HG03439 (cell line): ENCODE measurements at regions not wholly inside any gene's neighbourhood (a gene's known extent, or its start where the extent isn't known, plus 50 kb on each side); places are given as distances from the start of the nearest gene placed in this dataset.
A peak's percentile ranks its signal among the peaks of the same experiment; 100 is the strongest.

Experiments used
- ATAC-seq: cut with Tn5 transposase; IDR thresholded peaks from one replicate; pipeline ENCODE4 v1.9.1; 2021; ENCODE audit warnings: mild to moderate bottlenecking, moderate library complexity; ENCODE audit not compliant: unreplicated experiment

DNA sequence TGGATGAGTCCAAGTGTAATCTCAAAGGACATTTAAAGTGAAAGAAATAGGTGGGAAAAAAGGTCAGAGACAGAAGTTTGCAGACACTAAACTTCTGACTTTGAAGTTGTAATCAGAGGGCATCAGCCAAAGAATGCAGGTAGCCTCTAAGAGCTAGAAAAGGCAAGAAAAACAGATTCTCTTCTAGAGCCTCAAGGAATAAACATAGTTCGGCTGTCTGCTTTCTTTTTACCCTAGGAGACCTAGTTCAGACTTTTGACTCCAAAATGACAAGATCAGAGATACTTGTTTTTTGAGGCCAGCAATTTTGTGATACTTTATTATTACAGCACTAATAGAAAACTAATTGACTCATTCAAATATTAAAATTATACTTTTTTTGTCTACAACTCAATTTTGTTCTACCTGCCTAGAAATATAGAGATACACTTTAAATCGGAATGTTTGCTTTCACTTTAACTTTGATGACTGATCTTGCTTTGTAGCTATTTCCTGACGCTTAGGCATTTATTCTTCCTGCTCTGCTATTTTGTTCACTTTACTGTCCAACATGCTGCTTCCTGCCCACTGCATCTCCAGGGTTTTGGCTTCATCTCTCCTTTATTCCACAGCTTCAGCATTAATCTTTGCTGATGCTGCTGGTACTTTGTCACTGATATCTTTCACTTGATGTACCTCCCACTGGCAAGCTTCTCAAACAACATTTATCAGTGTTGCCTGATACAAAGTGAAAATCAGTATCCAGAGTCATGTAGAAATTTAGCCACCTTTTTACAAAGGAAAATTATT is 272.5 kb downstream of the DSEL start:
- ATAC-seq = peak; percentile 64

DNA sequence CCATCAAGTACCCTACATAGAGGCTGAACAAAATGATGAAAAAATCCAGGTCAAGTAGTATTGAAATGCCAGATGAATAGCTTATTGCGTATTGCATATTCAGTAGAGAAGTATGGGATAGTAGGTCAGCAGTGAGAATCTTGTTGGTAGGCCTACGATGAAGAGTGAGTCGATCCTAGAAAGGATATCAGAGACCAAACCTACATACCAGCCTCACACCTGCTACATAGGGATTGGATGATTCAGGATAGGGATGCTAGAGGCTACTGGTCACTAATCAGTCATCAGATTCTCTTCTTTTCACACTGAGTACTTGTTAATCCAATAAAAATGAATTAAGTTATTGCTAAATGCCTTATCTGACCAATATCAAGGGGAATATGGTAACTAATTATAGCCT is 274.5 kb downstream of the DSEL start:
- no peak for ATAC-seq

DNA sequence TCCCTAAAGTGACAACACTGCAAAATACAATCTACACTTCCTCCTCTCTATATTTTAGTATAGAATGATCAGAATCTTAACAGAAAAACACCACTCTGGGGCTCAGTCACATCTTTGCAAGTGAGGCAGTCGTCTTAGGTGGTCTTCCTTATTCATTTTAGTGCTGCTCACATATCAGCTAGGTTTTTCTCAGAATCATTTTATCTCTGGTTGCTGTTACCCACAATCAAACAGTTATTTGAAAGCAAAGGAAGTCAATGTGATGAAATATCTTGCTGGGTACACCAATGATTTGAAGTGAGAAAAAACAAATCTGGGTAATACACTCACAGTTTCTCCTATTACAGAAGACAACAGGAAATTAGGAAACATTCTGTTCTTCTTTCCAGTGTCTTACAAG is 275.2 kb downstream of the DSEL start:
- ATAC-seq = no peak

DNA sequence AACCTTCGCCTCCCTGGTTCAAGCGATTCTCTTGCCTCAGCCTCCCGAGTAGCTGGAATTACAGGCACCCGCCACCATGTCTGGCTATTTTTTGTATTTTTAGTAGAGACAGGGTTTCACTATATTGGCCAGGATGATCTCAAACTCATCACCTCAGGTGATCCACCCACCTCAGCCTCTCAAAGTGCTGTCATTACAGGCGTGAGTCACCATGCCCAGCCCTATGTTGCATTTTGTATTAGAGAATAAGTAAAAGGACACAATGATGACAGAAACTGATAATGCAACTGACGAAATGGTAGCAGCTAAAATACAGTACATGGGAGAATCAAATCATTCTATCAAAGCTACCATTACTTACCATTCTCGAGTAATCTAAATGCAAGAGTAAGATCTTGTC is 276.7 kb downstream of the DSEL start:
- no peak for ATAC-seq

DNA sequence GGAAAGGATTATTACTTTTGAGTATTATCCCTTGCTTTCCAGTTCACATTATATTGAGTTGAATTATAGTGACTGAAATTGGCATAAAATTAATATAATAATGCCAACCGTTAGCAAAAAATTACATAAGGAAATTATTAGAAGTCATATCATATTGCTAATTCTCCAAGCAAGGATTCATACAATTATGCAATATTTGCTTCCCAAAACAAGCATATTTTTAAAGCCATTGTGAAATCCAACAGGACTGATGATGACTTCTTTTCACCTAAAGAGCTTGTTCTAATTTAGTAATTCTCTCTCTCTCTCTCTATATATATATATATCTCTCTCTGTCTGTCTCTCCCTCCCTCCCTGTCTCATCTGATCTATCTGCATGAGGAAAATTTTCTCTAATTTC is 283.5 kb downstream of the DSEL start:
- ATAC-seq = no peak

DNA sequence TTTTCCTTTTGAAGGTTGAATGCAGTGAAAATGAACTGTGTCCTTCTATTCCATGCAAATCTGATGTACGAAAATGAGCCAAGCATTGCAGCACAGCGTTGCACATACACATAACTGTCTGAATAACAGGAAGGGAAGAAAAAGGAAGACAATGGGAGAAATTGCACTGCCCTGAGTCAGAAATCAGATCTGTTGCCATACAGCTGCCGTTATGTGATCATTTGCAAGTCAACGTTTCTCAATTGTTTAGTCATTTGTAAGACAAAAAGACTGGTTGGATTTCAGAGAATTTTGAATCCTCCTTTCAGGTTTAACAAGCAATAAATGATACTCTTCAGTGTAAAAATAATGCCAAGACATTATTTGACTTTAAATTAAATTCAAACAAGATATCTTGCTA is 284.1 kb downstream of the DSEL start:
- no peak for ATAC-seq

DNA sequence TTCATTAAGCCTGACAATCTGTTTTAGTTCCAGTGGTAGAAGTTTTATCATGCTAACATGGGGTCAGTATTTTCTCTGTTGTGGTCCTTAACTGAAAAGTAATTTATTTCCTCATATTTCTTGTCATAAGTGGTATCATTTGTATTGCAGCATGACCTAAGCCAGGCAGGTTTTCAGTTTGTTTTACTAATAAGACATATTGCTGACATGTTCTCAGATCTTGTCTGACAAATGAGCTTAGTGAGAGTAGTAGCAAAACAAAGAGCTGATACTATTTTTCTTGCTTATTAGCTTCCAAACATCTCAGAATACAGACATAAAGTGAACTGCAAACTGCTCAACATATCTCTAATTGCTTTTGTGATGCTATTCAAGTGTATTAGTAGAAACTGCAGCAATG is 293.6 kb downstream of the DSEL start:
- no peak for ATAC-seq

DNA sequence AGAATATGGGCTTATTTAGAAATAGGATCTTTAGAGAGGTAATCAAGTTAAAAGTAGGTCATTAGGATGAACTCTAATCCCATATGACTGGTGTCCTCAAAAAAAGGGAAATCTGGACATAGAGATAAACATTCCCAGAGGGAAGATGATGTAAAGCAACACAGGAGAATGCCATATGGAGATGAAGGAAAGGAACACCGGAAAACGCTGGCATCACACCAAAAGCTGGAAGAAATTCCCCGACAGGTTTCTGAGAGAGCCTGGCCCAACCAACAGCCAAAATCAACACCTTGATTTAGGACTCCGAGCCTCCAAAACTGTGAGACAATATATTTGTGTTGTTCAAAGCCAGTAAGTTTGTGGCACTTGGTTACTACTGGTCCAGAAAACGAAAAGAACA is 296.7 kb downstream of the DSEL start:
- ATAC-seq = no peak

DNA sequence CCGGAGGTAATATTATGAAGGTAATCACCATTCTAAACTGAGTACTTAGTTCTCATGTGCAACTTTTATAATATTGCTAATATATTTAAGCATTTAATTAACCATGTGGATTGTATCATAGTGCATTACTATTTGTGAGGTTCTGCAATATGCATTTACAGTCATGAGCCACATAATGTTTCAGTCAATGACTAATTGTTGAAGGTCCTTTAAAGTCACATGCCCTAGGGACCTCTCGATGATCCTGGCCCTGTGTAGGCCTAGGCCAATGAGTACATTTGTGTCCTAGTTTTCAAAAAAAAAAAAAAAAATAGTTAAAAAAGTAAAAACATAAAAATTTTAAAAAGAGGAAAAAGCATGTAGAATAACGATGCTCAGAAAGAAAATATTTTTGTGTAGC is 298.0 kb downstream of the DSEL start:
- no peak for ATAC-seq

DNA sequence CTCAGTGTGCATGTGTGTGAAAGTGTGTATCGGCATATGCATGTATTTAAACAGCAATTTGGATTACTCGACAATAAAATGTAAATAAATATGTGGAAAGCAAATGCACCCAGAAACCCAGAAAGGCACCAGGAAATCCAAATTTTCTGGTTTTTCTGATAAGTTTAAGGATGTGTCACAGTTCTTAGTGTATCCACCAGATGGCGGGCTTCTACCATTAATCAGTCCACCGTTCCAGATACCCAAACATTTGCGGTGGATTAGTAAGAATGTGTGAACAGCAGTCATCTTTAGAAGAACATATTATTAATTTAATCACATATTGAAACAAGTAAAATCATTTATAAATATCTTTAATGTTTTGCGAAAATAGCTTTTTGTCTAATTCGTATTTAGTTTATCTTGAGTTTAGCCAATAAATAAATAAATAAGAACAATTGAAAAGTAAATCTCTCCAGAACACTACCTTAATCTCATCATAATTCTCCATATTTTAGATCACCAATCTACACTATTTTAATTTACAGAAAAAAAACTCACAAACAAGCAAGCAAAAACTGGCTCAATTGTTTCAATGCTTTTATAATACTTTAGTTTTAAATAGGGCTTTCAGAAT is 298.9 kb downstream of the DSEL start:
- ATAC-seq = peak; percentile 85

DNA sequence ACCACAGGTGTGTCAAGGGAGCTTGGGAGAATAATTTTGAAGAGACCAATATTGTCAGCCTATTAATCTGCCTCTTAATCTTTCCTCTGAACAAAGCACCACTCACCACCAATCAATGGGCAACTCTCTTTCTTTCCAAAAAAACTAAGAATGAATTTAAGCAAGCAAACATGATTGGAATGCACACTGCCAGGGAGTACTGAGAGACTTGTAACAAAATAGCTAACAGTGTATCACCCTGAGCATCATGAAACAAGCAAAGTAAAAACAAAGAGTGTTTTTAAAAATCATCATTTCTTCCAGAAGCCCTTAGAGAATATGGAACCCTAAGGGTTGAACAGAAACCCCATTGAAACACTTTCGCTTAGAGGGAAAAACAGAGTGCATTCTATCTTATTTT is 299.7 kb downstream of the DSEL start:
- ATAC-seq = no peak

DNA sequence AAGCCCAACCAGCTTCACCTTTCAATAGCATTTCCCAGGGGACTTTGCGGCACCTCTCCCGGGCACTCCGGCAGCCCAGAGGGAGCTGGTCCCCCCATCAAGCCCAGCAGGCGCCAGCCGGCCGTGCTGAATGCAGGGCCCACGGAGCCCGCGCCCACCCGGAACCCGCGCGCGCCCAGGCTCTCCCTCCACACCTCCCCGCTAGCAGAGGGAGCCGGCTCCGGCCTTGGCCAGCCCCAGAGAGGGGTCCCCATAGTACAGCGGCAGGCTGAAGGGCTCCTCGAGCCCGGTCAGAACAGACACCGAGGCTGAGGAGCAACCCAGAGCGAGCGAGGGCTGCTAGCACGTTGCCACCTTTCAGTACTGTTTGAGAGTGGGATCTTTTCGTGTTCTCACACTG is 300.8 kb downstream of the DSEL start:
- ATAC-seq = no peak

DNA sequence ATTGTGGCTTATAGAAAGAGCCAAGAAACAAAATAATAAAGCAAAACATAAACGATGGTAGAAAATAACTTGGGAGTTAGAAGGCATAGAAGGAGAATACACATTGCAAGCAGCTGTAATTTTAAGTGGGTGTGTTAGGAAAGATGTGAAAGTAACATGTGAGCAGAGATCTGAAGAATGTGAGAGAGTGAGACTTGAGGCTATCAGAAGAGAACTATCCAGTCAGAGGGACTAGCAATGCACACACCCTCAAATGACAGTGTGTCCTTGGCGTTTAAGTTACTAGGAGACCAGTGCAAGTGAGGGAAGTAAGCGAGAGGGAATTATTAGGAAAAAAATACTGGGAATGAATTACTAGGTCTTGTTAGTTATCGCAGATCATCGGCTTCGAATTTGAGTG is 304.9 kb downstream of the DSEL start:
- ATAC-seq = no peak

DNA sequence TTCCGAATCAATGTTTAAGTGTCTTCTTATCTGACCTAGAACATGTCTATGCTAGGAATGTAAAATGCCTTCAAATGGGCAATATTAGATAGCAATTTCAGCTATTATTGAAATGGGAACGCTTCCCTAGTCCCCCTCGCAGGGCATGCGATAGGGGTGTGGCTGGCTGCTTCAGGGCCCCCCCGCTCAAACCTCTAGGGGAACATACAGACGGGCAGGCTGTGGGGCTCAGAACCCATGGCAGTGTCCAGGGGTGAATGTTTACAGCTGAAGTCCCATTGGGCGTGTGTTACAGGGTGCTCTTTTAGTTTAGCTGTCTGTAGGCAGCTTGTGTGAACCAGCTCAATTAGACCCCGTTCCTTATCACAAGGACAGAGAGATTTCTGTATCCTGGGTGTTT is 315.9 kb downstream of the DSEL start:
- no peak for ATAC-seq

DNA sequence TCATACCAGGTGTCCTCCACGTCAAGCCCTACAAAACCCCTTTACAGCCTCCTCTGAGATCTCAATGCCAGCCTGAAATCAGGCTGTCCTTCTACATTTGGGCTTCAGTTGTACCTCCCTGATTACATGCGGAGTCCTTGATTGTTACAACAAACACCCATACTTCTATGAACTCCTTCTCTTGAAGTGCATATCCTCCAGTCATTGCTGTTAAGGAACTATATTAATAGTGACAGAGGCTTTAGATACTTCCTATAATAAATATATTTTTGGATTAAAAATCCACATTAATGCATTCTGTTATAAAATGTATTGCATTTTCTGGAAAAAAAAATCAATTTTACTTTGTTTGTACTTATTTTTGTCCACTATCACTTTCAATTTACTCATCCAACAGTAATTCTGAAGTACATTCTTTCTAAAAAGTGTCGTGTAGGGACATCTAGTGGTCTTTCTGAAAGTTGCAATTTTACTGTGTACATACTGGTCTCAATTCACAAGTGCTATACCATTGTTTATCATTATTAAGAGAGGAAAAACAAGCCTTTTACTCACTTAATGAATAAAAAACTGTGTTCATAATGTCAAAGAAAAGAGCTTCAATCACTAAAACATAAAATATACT is 316.4 kb downstream of the DSEL start:
- peak; percentile 96 for ATAC-seq

DNA sequence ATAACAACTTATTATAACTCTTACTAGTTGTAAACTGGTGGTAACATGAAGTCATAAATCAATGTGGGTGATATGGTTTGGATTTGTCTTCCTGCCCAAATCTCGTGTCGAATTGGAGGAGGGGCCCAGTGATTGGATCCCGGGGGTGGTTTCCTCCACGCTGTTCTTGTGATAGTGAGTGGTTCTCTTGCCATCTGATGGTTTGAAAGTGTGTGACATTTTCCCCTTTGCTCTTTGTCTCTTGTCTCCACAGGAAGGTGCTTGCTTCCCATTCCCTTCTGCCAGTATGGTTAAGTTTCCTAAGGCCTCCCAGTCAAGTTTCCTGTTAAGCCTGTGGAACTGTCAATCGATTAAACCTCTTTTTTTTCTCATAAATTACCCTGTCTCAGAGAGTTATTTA is 321.6 kb downstream of the DSEL start:
- no peak for ATAC-seq

DNA sequence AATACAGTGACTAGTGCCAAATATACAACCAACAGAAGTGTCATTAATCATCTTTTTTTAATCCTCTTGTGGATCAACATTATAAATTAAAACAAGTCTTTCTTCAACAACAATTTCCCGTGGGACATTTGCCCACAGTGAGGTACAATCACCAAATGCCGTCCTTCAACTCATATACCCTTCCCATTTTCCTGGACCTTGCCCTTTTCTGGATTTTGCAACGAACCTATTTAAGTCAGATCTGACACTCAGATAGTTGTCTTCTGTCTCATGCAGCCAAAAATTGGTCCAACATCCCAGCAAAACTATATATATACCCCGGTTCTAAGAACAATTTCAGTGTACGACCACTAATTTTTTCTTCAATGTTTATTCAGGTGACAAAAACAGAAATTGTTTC is 324.0 kb downstream of the DSEL start:
- no peak for ATAC-seq

DNA sequence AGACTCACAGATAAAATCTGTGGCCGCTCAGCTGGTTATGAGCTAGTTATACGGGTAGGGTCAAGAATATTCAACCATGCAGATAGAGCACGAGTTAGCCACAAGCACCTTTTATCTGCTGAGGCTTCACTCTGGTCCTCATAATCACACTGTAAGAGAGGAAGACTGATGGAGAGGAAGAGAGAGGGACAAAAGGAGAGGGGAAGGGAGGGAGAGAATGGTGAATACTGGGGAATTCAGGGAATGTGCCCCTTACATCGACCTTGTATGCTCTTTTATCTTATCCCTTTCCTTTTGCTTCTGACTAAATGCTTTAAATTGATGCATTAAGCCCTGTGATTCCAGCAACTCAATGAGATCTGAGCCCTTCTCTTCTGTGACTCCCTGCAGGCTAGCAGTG is 333.1 kb downstream of the DSEL start:
- no peak for ATAC-seq

DNA sequence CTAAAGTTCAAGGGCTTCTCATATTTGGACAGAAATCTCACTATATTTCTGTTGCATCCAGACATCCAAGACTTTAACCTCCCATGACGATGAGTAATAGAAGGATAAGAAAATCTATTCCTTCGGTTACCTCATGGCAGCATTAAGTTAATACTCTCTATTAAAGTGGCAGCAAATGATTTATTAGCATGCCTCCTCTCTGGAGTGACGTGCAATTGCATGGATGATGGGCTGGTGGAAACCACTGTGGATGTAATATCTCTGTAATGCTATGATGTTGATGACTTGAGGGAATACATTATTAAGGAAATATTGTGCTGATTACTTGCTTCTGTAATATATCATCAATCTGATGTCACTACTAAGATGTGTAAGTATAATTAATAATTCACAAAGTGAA is 336.8 kb downstream of the DSEL start:
- no peak for ATAC-seq

DNA sequence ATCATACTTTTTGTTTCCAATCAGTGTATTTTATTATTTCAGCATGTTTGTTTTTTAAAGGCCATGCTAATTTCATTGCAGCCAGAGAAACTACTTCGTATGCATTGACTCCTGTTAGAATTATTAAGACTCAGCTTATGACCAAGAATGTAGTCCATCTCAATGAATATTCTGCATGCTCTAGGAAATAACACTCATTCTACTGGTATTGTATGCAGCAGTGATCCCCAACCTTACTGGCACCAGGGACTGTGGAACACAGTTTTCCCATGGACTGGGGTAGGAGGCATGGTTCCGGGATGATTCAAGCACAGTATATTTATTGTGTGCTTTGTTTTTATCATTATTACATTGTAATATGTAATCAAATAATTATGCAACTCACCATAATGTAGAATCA is 356.9 kb downstream of the DSEL start:
- ATAC-seq = no peak

DNA sequence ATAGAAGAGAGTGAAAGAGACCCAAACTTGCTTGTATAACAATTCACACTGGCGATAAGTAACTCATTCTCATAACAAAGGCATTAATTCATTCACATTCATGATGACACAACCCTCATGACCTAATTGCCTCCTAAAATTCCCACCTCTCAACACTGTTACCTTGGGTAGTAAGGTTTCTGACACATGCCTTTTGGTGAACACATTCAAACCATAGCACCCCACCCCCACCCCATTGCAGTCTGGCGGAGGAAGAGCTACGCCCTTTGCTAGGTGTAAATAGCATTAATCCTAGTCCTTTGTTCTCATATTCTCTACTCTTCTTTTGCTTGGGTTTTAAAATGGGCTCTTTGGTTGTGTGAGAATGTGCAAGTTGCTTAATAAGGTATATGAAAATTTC is 361.5 kb downstream of the DSEL start:
- ATAC-seq = no peak

DNA sequence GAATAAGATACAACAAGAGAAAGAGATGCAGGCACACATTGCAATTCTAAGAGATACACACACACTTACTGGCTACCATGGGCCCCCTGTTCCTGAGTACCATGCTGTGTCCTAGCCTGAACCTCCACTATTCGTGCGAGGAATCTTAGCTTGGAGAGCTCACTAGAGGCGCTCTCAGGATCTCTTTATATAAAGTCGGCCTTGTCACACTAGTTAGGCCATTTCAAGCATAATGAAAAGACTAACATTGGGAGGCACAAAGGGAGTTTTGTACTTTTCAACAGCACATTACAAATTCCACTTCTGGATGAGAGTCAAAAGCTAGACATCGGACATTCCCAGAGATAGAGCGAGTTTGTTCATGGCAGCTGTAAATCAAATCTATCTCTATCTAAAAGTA is 365.2 kb downstream of the DSEL start:
- no peak for ATAC-seq
